ENCODE measurements at regions not wholly inside any gene's neighbourhood (a gene's known extent, or its start where the extent isn't known, plus 50 kb on each side); places are given as distances from the start of the nearest gene placed in this dataset.

DNA sequence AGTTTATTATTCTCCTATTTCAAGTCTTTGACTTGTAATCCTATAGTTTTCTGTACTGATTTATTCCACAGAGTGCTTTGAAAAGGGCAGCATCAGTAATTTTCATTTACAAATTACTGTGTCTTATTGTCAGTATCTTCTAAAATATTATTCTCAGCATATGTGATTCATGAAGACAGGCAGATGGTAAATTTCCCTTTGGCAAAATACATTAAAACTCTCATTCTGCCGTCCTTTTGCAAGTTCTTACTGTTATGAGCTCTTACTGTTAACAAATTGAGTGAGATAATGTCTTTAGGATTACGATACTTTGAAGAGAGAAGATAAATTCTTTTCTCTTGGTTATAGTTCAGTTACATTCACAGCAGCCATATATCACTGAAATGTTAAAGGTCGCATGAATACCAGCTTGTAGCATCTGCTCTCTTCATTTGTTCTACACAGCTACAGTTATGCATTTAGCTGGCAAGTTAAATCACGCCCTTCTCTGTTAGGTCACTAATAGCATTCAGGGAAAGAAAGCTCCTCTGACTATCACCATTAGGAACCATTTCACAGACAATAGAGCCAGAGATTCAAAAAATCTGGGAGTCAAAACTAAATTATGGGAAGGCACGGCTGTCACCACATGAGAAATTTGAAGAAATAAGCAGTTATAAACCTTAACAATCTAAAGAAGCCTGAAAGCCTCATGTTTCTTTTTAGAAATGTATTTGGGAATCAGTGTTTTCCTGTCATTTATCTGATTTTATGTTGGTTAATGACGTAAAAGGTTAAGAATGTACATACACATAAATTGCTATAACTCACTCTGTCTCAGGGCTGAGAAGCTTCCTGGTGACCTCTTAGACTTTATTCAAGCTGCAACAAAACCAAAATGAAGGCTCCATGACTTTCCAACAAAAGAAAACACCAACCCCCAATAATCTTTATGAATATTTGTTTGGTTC lies 109.6 kb upstream of the SP4 start:
- no peak for DNase-seq (ENCODE audit: low read depth)
- H3K4me3 ChIP-seq (ENCODE audit: low read depth, low read length): no peak overlapping the region
- TF ChIP-seq, protein P1, sequence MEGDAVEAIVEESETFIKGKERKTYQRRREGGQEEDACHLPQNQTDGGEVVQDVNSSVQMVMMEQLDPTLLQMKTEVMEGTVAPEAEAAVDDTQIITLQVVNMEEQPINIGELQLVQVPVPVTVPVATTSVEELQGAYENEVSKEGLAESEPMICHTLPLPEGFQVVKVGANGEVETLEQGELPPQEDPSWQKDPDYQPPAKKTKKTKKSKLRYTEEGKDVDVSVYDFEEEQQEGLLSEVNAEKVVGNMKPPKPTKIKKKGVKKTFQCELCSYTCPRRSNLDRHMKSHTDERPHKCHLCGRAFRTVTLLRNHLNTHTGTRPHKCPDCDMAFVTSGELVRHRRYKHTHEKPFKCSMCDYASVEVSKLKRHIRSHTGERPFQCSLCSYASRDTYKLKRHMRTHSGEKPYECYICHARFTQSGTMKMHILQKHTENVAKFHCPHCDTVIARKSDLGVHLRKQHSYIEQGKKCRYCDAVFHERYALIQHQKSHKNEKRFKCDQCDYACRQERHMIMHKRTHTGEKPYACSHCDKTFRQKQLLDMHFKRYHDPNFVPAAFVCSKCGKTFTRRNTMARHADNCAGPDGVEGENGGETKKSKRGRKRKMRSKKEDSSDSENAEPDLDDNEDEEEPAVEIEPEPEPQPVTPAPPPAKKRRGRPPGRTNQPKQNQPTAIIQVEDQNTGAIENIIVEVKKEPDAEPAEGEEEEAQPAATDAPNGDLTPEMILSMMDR (IDR thresholded peaks at IDR 0.05; ENCODE audit: low read depth, low read length, missing control alignments): no peak

DNA sequence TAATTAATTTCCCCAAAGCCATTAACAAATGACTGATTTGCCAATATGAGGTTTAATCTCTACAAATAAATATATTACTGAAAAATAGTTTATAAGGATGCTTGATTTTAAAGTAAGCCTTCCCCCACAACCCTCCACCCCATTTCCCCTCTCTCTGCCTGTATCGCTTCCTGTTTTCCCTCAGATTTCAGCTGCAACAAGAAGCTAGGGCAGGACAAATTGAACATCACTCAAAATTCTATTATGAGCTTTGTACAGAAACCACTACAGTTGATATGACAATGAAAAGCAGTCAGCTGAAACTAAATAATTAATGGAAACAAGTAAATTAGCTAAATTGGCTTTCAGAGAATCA lies 109.0 kb upstream of the SP4 start:
- TF ChIP-seq, protein P1 (IDR thresholded peaks at IDR 0.05; ENCODE audit: low read depth, low read length, missing control alignments): no peak
- no peak overlapping the region for H3K4me3 ChIP-seq (ENCODE audit: low read depth, low read length)
- no peak for DNase-seq (ENCODE audit: low read depth)

DNA sequence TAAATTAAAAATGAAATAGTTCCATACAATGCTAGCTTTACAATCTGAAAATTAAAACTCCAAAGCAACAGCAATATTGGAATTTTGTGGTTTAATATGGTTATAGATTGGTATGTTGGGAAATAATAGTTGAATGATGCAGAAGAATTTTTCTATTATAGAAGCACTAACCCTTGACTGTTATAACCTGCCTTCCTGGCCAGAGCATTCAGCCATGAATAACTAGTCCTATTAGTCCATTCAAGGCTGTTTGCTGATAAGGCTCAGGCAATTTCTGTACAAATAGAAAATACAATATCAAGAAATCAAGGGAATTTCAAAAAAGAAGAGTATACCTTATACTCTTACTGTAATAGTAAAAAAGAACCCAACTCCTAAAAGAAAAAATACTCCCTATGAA lies 101.6 kb upstream of the SP4 start:
- no peak for DNase-seq (ENCODE audit: low read depth)
- H3K4me3 ChIP-seq (ENCODE audit: low read depth, low read length): no peak overlapping the region
- TF ChIP-seq, protein P1 (IDR thresholded peaks at IDR 0.05; ENCODE audit: low read depth, low read length, missing control alignments): no peak

DNA sequence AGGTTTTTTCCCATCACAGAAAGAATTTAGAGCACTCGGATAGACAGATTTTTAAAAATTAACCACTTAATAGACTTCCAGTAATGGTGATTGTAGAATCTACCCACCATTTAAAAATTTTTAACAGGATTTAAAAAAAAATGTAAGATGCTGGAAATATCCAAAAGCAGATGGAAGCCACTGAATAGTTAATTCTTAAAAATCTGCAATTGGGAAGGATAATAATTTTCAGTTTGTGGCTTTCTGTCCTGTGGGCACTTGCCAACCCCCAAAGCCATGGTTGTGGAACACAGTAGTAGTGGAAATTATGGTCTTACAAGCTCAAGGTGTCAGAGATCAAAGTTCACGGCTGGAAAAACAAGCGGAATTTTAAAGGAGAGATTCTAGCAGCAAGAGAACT lies 101.0 kb upstream of the SP4 start:
- DNase-seq (ENCODE audit: low read depth): no peak
- TF ChIP-seq, protein P1 (IDR thresholded peaks at IDR 0.05; ENCODE audit: low read depth, low read length, missing control alignments): no peak

DNA sequence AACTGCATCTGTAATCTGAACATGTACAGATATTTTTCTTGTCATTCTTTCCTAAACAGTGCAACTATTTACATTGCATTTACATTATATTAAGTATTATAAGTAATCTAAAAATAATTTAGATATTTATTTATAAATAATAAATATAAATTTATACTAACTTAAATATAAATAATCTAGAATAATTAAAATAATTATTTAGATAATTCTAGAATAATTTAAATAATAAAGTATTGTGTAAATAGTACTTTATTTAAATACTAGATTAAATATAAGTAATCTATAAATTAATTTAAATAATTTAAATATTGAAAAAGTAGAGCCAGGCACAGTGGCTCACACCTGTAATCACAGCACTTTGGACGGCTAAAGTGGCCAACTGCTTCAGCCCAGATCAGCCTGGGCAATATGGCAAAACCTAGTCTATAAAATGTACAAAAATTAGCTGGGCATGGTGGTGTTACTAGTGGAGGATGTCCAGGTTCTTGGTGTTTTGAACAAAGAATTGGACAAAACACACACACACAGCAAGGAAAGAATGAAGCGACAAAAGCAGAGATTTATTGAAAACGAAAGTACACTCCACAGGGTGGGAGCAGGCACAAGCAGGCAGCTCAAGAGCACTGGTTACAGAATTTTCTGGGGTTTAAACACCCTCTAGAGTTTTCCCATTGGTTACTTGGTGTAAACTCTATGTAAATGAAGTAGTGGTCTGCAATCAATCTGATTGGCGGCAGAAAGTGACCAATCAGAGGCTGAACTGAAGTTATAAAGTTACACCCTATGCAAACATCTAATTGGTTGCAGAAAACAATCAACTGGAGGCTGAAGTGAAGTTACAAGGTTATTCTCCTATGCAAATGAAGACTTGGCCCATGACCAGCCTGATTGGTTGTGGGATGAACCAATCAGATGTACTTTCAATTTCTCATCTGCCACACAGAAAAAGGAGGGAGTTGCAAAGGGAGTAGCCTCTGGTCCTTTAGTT lies 100.2 kb upstream of the SP4 start:
- TF ChIP-seq, protein P1 (IDR thresholded peaks at IDR 0.05; ENCODE audit: low read depth, low read length, missing control alignments): no peak
- DNase-seq (ENCODE audit: low read depth): no peak
- no peak overlapping the region for H3K4me3 ChIP-seq (ENCODE audit: low read depth, low read length)

More for the DNA sequence above, 101.0 kb upstream of the SP4 start:
- no peak overlapping the region for H3K4me3 ChIP-seq (ENCODE audit: low read depth, low read length)

DNA sequence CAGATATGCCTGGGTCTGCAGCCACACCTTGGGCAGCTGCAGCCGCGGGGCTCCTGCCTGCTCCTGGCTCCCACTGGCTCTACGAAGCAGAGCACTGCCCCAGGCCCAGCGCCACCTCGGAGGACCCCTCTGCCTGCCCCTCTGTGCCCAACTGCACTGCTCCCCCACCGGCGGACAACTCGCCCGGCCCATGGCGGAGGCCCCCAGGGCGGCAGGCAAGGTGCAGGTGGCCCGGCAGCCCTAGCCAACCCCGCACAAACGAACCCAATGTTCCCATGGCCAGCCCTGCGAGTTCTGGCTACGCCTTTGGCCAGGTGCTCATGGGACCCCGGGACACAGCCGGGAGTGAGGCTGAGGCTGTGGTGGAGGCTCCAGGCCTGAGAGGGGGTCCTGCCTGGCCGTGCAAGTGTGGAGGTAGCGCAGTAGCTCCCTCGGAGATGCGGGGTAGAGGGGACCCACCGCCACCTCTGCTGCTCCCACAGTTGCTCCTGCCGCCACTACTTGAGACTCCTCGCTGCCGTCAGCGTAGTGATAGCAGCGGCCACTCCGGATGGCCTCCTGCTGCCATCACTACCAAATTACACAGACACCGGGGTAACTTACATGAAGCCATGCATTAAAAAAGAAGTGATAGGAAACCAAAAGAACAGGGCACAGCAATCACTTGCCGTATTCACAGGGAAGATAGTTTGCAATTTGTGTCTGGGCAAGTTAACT lies 97.3 kb upstream of the SP4 start:
- H3K4me3 ChIP-seq (ENCODE audit: low read depth, low read length): no peak overlapping the region
- DNase-seq (ENCODE audit: low read depth): no peak
- TF ChIP-seq, protein P1 (IDR thresholded peaks at IDR 0.05; ENCODE audit: low read depth, low read length, missing control alignments): no peak

All from GM12864 (cell line).